Testis (tissue), 2 donors: ENCODE measurements at regions not wholly inside any gene's neighbourhood (a gene's known extent, or its start where the extent isn't known, plus 50 kb on each side); places are given as distances from the start of the nearest gene placed in this dataset.
"Not testable (repeated sequence)": the region's sequence is repeated elsewhere in the genome, so short reads cannot be mapped to it uniquely, and the experiment has no call there.

ENCODE experiments used
- DNase-seq: peaks from one replicate; pipeline ENCODE4 v3.0.0-alpha.2; 2019
- H3K27ac ChIP-seq, 2 donors: fragments of 200-600 bp; sonication (generic); one replicate each; pipeline ENCODE4 v1.5.1; 2019
- H3K27me3 ChIP-seq: fragments of 200-600 bp; sonication (generic); one replicate; pipeline ENCODE4 v1.5.1; 2019
- H3K36me3 ChIP-seq: fragments of 200-600 bp; sonication (generic); one replicate; pipeline ENCODE4 v1.5.1; 2017; ENCODE audit warnings: low read depth; ENCODE audit errors: missing control alignments
- H3K4me1 ChIP-seq: fragments of 200-600 bp; sonication (generic); one replicate; pipeline ENCODE4 v1.5.1; 2019
- H3K4me3 ChIP-seq, 2 donors: fragments of 200-600 bp; sonication (generic); one replicate each; pipeline ENCODE4 v1.5.1; 2017 to 2019
- H3K9me3 ChIP-seq: fragments of 200-600 bp; sonication (generic); one replicate; pipeline ENCODE4 v1.5.1; 2017
- CTCF ChIP-seq, 3 experiments: fragments of 450-650 bp in 2 of 3; fragments of 200-600 bp in 1 of 3; sonication (generic) in 1 of 3; IDR thresholded peaks; one replicate each; pipeline ENCODE4 v1.5.1; 2016 to 2019; ENCODE audit warnings: antibody characterized with exemption in 3 of 3, mild to moderate bottlenecking in 2 of 3, moderate library complexity in 1 of 3
- POLR2A ChIP-seq: fragments of 450-650 bp; IDR thresholded peaks from one replicate; pipeline ENCODE4 v1.6.1; 2017; ENCODE audit warnings: antibody characterized with exemption, mild to moderate bottlenecking, moderate library complexity
- WGBS, 2 donors: methylation state at CpG; one replicate each; pipeline ENCODE4 v1.1.5; 2018; 5-methylcytosine and 5-hydroxymethylcytosine counted together
- intact Hi-C: fragments of 100-400 bp; cut with DNase I; formaldehyde crosslinking; loops from one replicate; pipeline ENCODE4 v1.15.1; 2023; ENCODE audit warnings: low total_unique reads

GRCh38 chr15:59792359-59792758 lies 103.2 kb upstream of the BNIP2 start:
- no peak overlapping the region for H3K27ac ChIP-seq
- no peaks in the 10 kb centered on the region for H3K4me1 ChIP-seq
- H3K36me3 ChIP-seq: no peaks in the 10 kb centered on the region
- 73 to 75% methylated on average over 8 to 13 of the region's 13 CpGs for WGBS, 2 donors
- intact Hi-C loops: no loop called here
- DNase-seq: no peak
- H3K4me3 ChIP-seq: no peak overlapping the region
- TF ChIP-seq CTCF (IDR thresholded peaks at IDR 0.05): no peak
- TF ChIP-seq POLR2A: no peak
- no peaks in the 10 kb centered on the region for H3K9me3 ChIP-seq
- no peaks in the 10 kb centered on the region for H3K27me3 ChIP-seq

GRCh38 chr15:59791755-59792154 lies 102.6 kb upstream of the BNIP2 start:
- intact Hi-C loops: no loop called here
- 61 to 85% methylated on average over 3 of the region's 3 CpGs for WGBS, 2 donors
- no peaks in the 10 kb centered on the region for H3K4me1 ChIP-seq
- no peak overlapping the region for H3K27ac ChIP-seq
- DNase-seq: no peak
- no peaks in the 10 kb centered on the region for H3K36me3 ChIP-seq
- TF ChIP-seq CTCF (IDR thresholded peaks at IDR 0.05) (no peak), POLR2A (no peak)
- no peaks in the 10 kb centered on the region for H3K9me3 ChIP-seq
- H3K27me3 ChIP-seq: no peaks in the 10 kb centered on the region
- H3K4me3 ChIP-seq: no peak overlapping the region

GRCh38 chr15:59791079-59791478 lies 102.0 kb upstream of the BNIP2 start:
- Histone ChIP-seq H3K27ac (no peak overlapping the region), H3K4me3 (no peak overlapping the region), H3K36me3 (no peaks in the 10 kb centered on the region), H3K4me1 (no peaks in the 10 kb centered on the region), H3K27me3 (no peaks in the 10 kb centered on the region), H3K9me3 (no peaks in the 10 kb centered on the region)
- WGBS, 2 donors: 77% methylated on average over 4 of the region's 5 CpGs; no CpG with 5 or more reads in 1 of the 2 donors
- intact Hi-C loops: no loop called here
- TF ChIP-seq POLR2A: no peak
- no peak for DNase-seq

- intact Hi-C loops, H3K9me3 ChIP-seq, H3K27ac ChIP-seq, H3K4me1 ChIP-seq, H3K4me3 ChIP-seq, DNase-seq, H3K36me3 ChIP-seq, H3K27me3 ChIP-seq: not testable (repeated sequence)
- 53 to 82% methylated on average over 3 of the region's 3 CpGs for WGBS, 2 donors
Measured at GRCh38 chr15:59786466-59786865, 97.3 kb upstream of the BNIP2 start.

GRCh38 chr15:59785981-59786380 lies 96.9 kb upstream of the BNIP2 start:
- WGBS, 2 donors: 67% methylated on average over 1 of the region's 1 CpG
- H3K36me3 ChIP-seq, H3K27ac ChIP-seq, H3K4me3 ChIP-seq, intact Hi-C loops, H3K27me3 ChIP-seq, H3K9me3 ChIP-seq, H3K4me1 ChIP-seq, DNase-seq: not testable (repeated sequence)

- 76 to 100% methylated on average over 3 to 8 of the region's 8 CpGs for WGBS, 2 donors
- intact Hi-C loops, H3K4me1 ChIP-seq, H3K9me3 ChIP-seq, H3K36me3 ChIP-seq, H3K4me3 ChIP-seq, H3K27me3 ChIP-seq, H3K27ac ChIP-seq, DNase-seq: not testable (repeated sequence)
Measured at GRCh38 chr15:59783774-59784520, 94.8 kb upstream of the BNIP2 start.

GRCh38 chr15:59779110-59779509 lies 90.0 kb upstream of the BNIP2 start:
- 89 to 93% methylated on average over 1 of the region's 1 CpG for WGBS, 2 donors
- intact Hi-C loops: no loop called here
- H3K4me3 ChIP-seq: no peak overlapping the region
- no peaks in the 10 kb centered on the region for H3K4me1 ChIP-seq
- no peaks in the 10 kb centered on the region for H3K9me3 ChIP-seq
- no peaks in the 10 kb centered on the region for H3K36me3 ChIP-seq
- H3K27ac ChIP-seq: no peak overlapping the region
- no peak for DNase-seq
- H3K27me3 ChIP-seq: no peaks in the 10 kb centered on the region
- no peak for TF ChIP-seq CTCF (IDR thresholded peaks at IDR 0.05)
- no peak for TF ChIP-seq POLR2A
